H1 (cell line): ENCODE measurements at regions not wholly inside any gene's neighbourhood (a gene's known extent, or its start where the extent isn't known, plus 50 kb on each side); places are given as distances from the start of the nearest gene placed in this dataset.

Experiments used
- CTCF ChIA-PET: fragments of 300-600 bp; sonication (Branson Sonifier 250); formaldehyde crosslinking; loops from one replicate; lab custom pipeline; 2021; ENCODE audit not compliant: partially characterized antibody; lab: Charles Lee
- POLR2A ChIA-PET: fragments of 300-600 bp; sonication (Branson Sonifier 250); formaldehyde crosslinking; loops from one replicate; lab custom pipeline; 2021; ENCODE audit warnings: inconsistent platforms; ENCODE audit not compliant: partially characterized antibody; lab: Charles Lee
- DNase-seq, 2 experiments: peaks; one replicate each; pipeline versions ENCODE4 v3.0.0 to v3.0.0-alpha.2; 2010 to 2022; ENCODE audit warnings: low spot score in 2 of 2, low read depth in 1 of 2, mixed read lengths in 1 of 2
- FAIRE-seq: peaks from 2 replicates; lab custom pipeline; 2011; peaks lifted over from hg19 to GRCh38; lab: Jason Lieb, UNC
- H2AFZ ChIP-seq: 2 replicates; pipeline ENCODE4 v1.8.1; 2012; ENCODE audit warnings: low read length, inconsistent platforms
- H2AK5ac ChIP-seq: 2 replicates; pipeline ENCODE4 v1.6.1; 2013; ENCODE audit warnings: low read depth, low read length
- H2BK120ac ChIP-seq: replicated peaks from 2 replicates; pipeline ENCODE3; 2013; ENCODE audit warnings: low read depth, low read length, inconsistent platforms
- H2BK12ac ChIP-seq: 2 replicates; pipeline ENCODE4 v1.6.1; 2013; ENCODE audit warnings: low read depth, low read length
- H2BK15ac ChIP-seq: 2 replicates; pipeline ENCODE4 v1.6.1; 2013; ENCODE audit warnings: low read length
- H2BK20ac ChIP-seq: 2 replicates; pipeline ENCODE4 v1.6.1; 2013; ENCODE audit warnings: low read length
- H2BK5ac ChIP-seq: 2 replicates; pipeline ENCODE4 v1.6.1; 2013; ENCODE audit warnings: low read depth, low read length
- H3K14ac ChIP-seq: 2 replicates; pipeline ENCODE4 v1.6.1; 2013; ENCODE audit warnings: inconsistent platforms; ENCODE audit not compliant: insufficient read length
- H3K18ac ChIP-seq: 2 replicates; pipeline ENCODE4 v1.6.1; 2013; ENCODE audit warnings: low read length; ENCODE audit errors: extremely low read depth
- H3K23ac ChIP-seq: 2 replicates; pipeline ENCODE4 v1.6.1; 2013; ENCODE audit warnings: inconsistent platforms; ENCODE audit not compliant: insufficient read length
- H3K23me2 ChIP-seq: 2 replicates; pipeline ENCODE4 v1.6.1; 2013; ENCODE audit warnings: low read depth, low read length
- H3K27ac ChIP-seq: 2 replicates; pipeline ENCODE4 v1.6.1; 2011; ENCODE audit warnings: low read depth, low read length, inconsistent platforms
- H3K27me3 ChIP-seq, 4 experiments: replicated peaks in 1 of 4; 1 replicate in 1 of 4; 2 replicates in 3 of 4; pipeline versions ENCODE4 v1.6.1 to v1.8.1; 2011 to 2013; ENCODE audit warnings: low read length in 3 of 4, mild to moderate bottlenecking in 3 of 4, inconsistent platforms in 2 of 4, mixed read lengths in 2 of 4, moderate library complexity in 1 of 4; ENCODE audit not compliant: control insufficient read depth in 3 of 4, insufficient read depth in 3 of 4; ENCODE audit errors: extremely low read depth in 1 of 4
- H3K36me3 ChIP-seq, 4 experiments: 2 replicates each; pipeline versions ENCODE4 v1.6.1 to v1.8.1; 2011 to 2013; ENCODE audit warnings: mild to moderate bottlenecking in 4 of 4, low read length in 3 of 4, moderate library complexity in 2 of 4, control low read depth in 1 of 4, inconsistent platforms in 1 of 4; ENCODE audit not compliant: insufficient read depth in 4 of 4, control insufficient read depth in 2 of 4
- H3K4ac ChIP-seq: replicated peaks from 2 replicates; pipeline ENCODE3; 2013; ENCODE audit warnings: low read length, low read depth, mixed read lengths, inconsistent platforms; ENCODE audit not compliant: insufficient read length
- H3K4me1 ChIP-seq, 4 experiments: replicated peaks in 1 of 4; 1 replicate in 1 of 4; 2 replicates in 3 of 4; pipeline versions ENCODE4 v1.6.1 to v1.8.1; 2011 to 2013; ENCODE audit warnings: low read length in 3 of 4, inconsistent platforms in 2 of 4, mixed read lengths in 1 of 4; ENCODE audit not compliant: insufficient read depth in 4 of 4, control insufficient read depth in 3 of 4
- H3K4me2 ChIP-seq, 2 experiments: 2 replicates each; pipeline versions ENCODE4 v1.6.1 to v1.8.1; 2011 to 2013; ENCODE audit warnings: low read depth in 2 of 2, low read length in 2 of 2, control low read depth in 1 of 2, inconsistent platforms in 1 of 2, mild to moderate bottlenecking in 1 of 2; ENCODE audit not compliant: insufficient read depth in 1 of 2
- H3K4me3 ChIP-seq, 4 experiments: fragments of 200-600, 300-600 bp in 1 of 4; sonication (generic), shearing (Covaris generic), sonication (Bioruptor Twin) in 1 of 4; 2 replicates each; pipeline versions ENCODE4 v1.5.1 to v1.8.1; 2011 to 2016; ENCODE audit warnings: low read length in 4 of 4, low read depth in 3 of 4, control low read depth in 2 of 4, inconsistent platforms in 2 of 4, mild to moderate bottlenecking in 2 of 4, mixed read lengths in 1 of 4, moderate library complexity in 1 of 4; ENCODE audit not compliant: insufficient read depth in 2 of 4; ENCODE audit errors: extremely low read depth in 1 of 4
- H3K56ac ChIP-seq: replicated peaks from 2 replicates; pipeline ENCODE3; 2013; ENCODE audit warnings: low read depth, mild to moderate bottlenecking, mixed read lengths, low read length, inconsistent platforms; ENCODE audit not compliant: insufficient read length
- H3K79me1 ChIP-seq: 2 replicates; pipeline ENCODE4 v1.6.1; 2013; ENCODE audit warnings: low read depth, low read length, control low read depth
- H3K79me2 ChIP-seq, 2 experiments: 2 replicates each; pipeline versions ENCODE4 v1.6.1 to v1.8.1; 2012 to 2013; ENCODE audit warnings: low read length in 2 of 2, mild to moderate bottlenecking in 2 of 2, inconsistent platforms in 1 of 2; ENCODE audit not compliant: insufficient read depth in 2 of 2, control insufficient read depth in 1 of 2
- H3K9ac ChIP-seq, 4 experiments: replicated peaks in 1 of 4; 1 replicate in 1 of 4; 2 replicates in 3 of 4; pipeline versions ENCODE4 v1.6.1 to v1.8.1; 2011 to 2013; ENCODE audit warnings: low read depth in 3 of 4, low read length in 3 of 4, control low read depth in 2 of 4, mild to moderate bottlenecking in 2 of 4, moderate library complexity in 2 of 4, inconsistent platforms in 1 of 4; ENCODE audit errors: extremely low read depth in 1 of 4
- H3K9me3 ChIP-seq, 2 experiments: 2 replicates each; pipeline versions ENCODE4 v1.6.1 to v1.8.1; 2012 to 2013; ENCODE audit warnings: mild to moderate bottlenecking in 2 of 2, moderate library complexity in 2 of 2, control low read depth in 1 of 2, inconsistent platforms in 1 of 2, low read depth in 1 of 2, low read length in 1 of 2, mixed read lengths in 1 of 2; ENCODE audit not compliant: insufficient read depth in 2 of 2
- H4K20me1 ChIP-seq, 2 experiments: replicated peaks in 1 of 2; 2 replicates each; pipeline versions ENCODE3 to v1.8.1; 2011 to 2013; ENCODE audit warnings: inconsistent platforms in 2 of 2, low read length in 2 of 2, mild to moderate bottlenecking in 1 of 2; ENCODE audit not compliant: insufficient read depth in 2 of 2, control insufficient read depth in 1 of 2
- H4K5ac ChIP-seq: 2 replicates; pipeline ENCODE4 v1.6.1; 2013; ENCODE audit warnings: low read length, low read depth, mixed read lengths, inconsistent platforms; ENCODE audit not compliant: insufficient read length
- H4K8ac ChIP-seq: 2 replicates; pipeline ENCODE4 v1.8.0; 2013; ENCODE audit warnings: mild to moderate bottlenecking, moderate library complexity, low read length, inconsistent platforms; ENCODE audit not compliant: insufficient read depth; ENCODE audit errors: extremely low read depth
- H4K91ac ChIP-seq: replicated peaks from 2 replicates; pipeline ENCODE3; 2013; ENCODE audit warnings: low read length, mixed read lengths, inconsistent platforms; ENCODE audit not compliant: insufficient read length
- BCL11A ChIP-seq, 2 experiments: IDR thresholded peaks; one replicate each; pipeline ENCODE4 v1.6.1; 2011; ENCODE audit warnings: low read depth in 2 of 2, low read length in 2 of 2, mild to moderate bottlenecking in 2 of 2
- KDM4A ChIP-seq: IDR thresholded peaks from one replicate; pipeline ENCODE4 v1.7.1; 2012; ENCODE audit warnings: low read depth, mild to moderate bottlenecking, moderate library complexity, low read length, inconsistent platforms; ENCODE audit not compliant: severe bottlenecking
- SIN3A ChIP-seq, 2 experiments: IDR thresholded peaks in 1 of 2; conservative IDR thresholded peaks in 1 of 2; 2 replicates each; pipeline ENCODE4 v1.6.1; 2011 to 2012; ENCODE audit warnings: low read length in 2 of 2, improper control_type of control experiment in 1 of 2, low read depth in 1 of 2, mild to moderate bottlenecking in 1 of 2
- SIX5 ChIP-seq: IDR thresholded peaks from 2 replicates; pipeline ENCODE4 v1.6.1; 2011; ENCODE audit warnings: mild to moderate bottlenecking, low read depth, low read length
- WGBS, 2 experiments: shearing (Covaris generic) in 1 of 2; methylation state at CpG; one replicate each; pipeline versions ENCODE4 v1.1.6 to v1.1.7; 2013 to 2015; ENCODE audit warnings: low lambda C conversion rate in 2 of 2, mixed read lengths in 2 of 2, inconsistent platforms in 1 of 2, low coverage in 1 of 2, missing lambda C conversion rate in 1 of 2; ENCODE audit not compliant: insufficient replicate concordance in 2 of 2, insufficient coverage in 1 of 2, insufficient read length in 1 of 2; ENCODE audit errors: extremely low coverage in 1 of 2, missing lambda C conversion rate in 1 of 2; 5-methylcytosine and 5-hydroxymethylcytosine counted together
- TF ChIP-seq, protein P1 (sequence below): IDR thresholded peaks from 2 replicates; pipeline ENCODE4 v1.6.1; 2011; ENCODE audit warnings: low read length, improper control_type of control experiment

DNA sequence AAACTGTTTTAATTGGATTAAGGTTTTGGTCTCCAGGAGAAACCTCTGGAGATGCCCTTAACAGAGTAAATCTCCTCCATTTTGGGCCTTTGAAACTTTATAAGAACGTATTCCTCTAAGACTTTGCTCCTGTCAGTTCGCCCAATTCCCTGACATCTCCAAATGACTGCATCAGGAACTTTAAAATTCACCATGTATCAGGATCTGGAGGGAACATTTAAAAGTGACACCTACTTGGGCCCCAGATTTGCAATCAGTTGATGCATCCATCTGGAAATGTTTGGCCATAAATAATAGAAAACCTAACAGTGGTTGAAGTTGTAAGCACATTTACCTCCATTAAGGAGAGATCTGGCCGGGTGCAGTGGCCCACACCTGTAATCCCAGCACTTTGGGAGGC is 144.1 kb upstream of the WSCD2 start:
- H3K4me1 ChIP-seq = no peaks in the 10 kb centered on the region
- no peak overlapping the region for H2AFZ ChIP-seq
- H3K27ac ChIP-seq = no peak overlapping the region
- no peak overlapping the region for H3K4me2 ChIP-seq
- H3K4me3 ChIP-seq = no peak overlapping the region
- no peak overlapping the region for H2AK5ac ChIP-seq
- ChIA-PET CTCF (interaction anchor here (1.1 to 8.9 kb wide), 2 partner anchors 7 to 661 kb away, joined by 3 to 76 read pairs; no protein-coding TSS in a partner anchor), POLR2A (no interaction called here)
- no peak overlapping the region for H3K9ac ChIP-seq
- no peaks in the 10 kb centered on the region for H3K79me1 ChIP-seq
- H3K23ac ChIP-seq = no peak overlapping the region
- no peaks in the 10 kb centered on the region for H3K36me3 ChIP-seq
- no peak overlapping the region for H2BK15ac ChIP-seq
- H3K79me2 ChIP-seq = no peaks in the 10 kb centered on the region
- no peak overlapping the region for H3K18ac ChIP-seq
- no peak overlapping the region for H2BK12ac ChIP-seq
- H4K5ac ChIP-seq = no peak overlapping the region
- no peaks in the 10 kb centered on the region for H3K23me2 ChIP-seq
- no peaks in the 10 kb centered on the region for H3K9me3 ChIP-seq
- FAIRE-seq (no peak), DNase-seq (no peak)
- no peaks in the 10 kb centered on the region for H4K20me1 ChIP-seq
- H3K14ac ChIP-seq = no peak overlapping the region
- H2BK120ac ChIP-seq = no peak overlapping the region
- H3K56ac ChIP-seq = no peak overlapping the region
- H2BK20ac ChIP-seq = no peak overlapping the region
- WGBS, 2 experiments = 84% methylated on average over 3 of the region's 3 CpGs; no CpG with 5 or more reads in 1 of the 2 experiments
- H2BK5ac ChIP-seq = no peak overlapping the region
- H3K27me3 ChIP-seq = peaks cover 0 to 1% (median 0%) of the 10 kb centered on the region in 4 experiments; a peak in 2 of 7 replicates
- H3K4ac ChIP-seq = no peak overlapping the region
- no peak overlapping the region for H4K8ac ChIP-seq
- H4K91ac ChIP-seq = no peak overlapping the region
- TF ChIP-seq, protein P1, sequence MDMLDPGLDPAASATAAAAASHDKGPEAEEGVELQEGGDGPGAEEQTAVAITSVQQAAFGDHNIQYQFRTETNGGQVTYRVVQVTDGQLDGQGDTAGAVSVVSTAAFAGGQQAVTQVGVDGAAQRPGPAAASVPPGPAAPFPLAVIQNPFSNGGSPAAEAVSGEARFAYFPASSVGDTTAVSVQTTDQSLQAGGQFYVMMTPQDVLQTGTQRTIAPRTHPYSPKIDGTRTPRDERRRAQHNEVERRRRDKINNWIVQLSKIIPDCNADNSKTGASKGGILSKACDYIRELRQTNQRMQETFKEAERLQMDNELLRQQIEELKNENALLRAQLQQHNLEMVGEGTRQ = no peak
- TF ChIP-seq BCL11A (IDR thresholded peaks at IDR 0.05; ENCODE audit: low read depth in 2 of 2, low read length in 2 of 2) (no peak), SIN3A (conservative IDR thresholded peaks at IDR 0.05 in 1 of 2, IDR thresholded peaks at IDR 0.05 in 1 of 2; ENCODE audit: low read depth in 1 of 2, low read length in 2 of 2) (no peak), KDM4A (no peak), SIX5 (no peak)
